ENCODE measurements at regions not wholly inside any gene's neighbourhood (a gene's known extent, or its start where the extent isn't known, plus 50 kb on each side); places are given as distances from the start of the nearest gene placed in this dataset.
A peak's percentile ranks its signal among the peaks of the same experiment; 100 is the strongest.

- peaks cover 0 to 5% of the 10 kb centered on the region in 2 donors for H3K27me3 Mint-ChIP-seq
- DNase-seq = no peak
- no peaks in the 10 kb centered on the region for H3K9me3 Mint-ChIP-seq
- CTCF ChIA-PET = no interaction called here
- POLR2A ChIA-PET = no interaction called here
- Histone ChIP-seq H3K9me3 (ENCODE audit: low read length) (no peaks in the 10 kb centered on the region), H3K27me3 (ENCODE audit: insufficient read depth, low read length, poor library complexity, severe bottlenecking) (no peaks in the 10 kb centered on the region), H3K36me3 (ENCODE audit: insufficient read depth, low read length) (no peaks in the 10 kb centered on the region), H3K4me3 (ENCODE audit: low read length) (no peak overlapping the region), H3K27ac (ENCODE audit: low read depth, low read length) (no peak overlapping the region), H3K4me1 (ENCODE audit: insufficient read depth, low read length) (no peaks in the 10 kb centered on the region)
- H3K36me3 Mint-ChIP-seq = no peaks in the 10 kb centered on the region
- no peaks in the 10 kb centered on the region for H3K4me1 Mint-ChIP-seq
- H3K27ac Mint-ChIP-seq = no peak overlapping the region
- no peak overlapping the region for H3K4me3 Mint-ChIP-seq
Measured at GRCh38 chr14:34171431-34172172, 220.7 kb upstream of the EGLN3 start.

GRCh38 chr14:34170882-34171281, 220.0 kb upstream of the EGLN3 start:
- ChIA-PET CTCF (no interaction called here), POLR2A (no interaction called here)
- Histone ChIP-seq H3K9me3 (ENCODE audit: low read length) (no peaks in the 10 kb centered on the region), H3K4me1 (ENCODE audit: insufficient read depth, low read length) (no peaks in the 10 kb centered on the region), H3K27me3 (ENCODE audit: insufficient read depth, low read length, poor library complexity, severe bottlenecking) (no peaks in the 10 kb centered on the region), H3K4me3 (ENCODE audit: low read length) (no peak overlapping the region), H3K36me3 (ENCODE audit: insufficient read depth, low read length) (no peaks in the 10 kb centered on the region), H3K27ac (ENCODE audit: low read depth, low read length) (no peak overlapping the region)
- H3K4me1 Mint-ChIP-seq = no peaks in the 10 kb centered on the region
- no peak overlapping the region for H3K4me3 Mint-ChIP-seq
- DNase-seq = no peak
- peaks cover 0 to 5% of the 10 kb centered on the region in 2 donors for H3K27me3 Mint-ChIP-seq
- H3K9me3 Mint-ChIP-seq = no peaks in the 10 kb centered on the region
- no peaks in the 10 kb centered on the region for H3K36me3 Mint-ChIP-seq
- no peak overlapping the region for H3K27ac Mint-ChIP-seq

- no peaks in the 10 kb centered on the region for H3K27me3 ChIP-seq (ENCODE audit: insufficient read depth, low read length, poor library complexity, severe bottlenecking)
- Mint-ChIP-seq H3K27ac (no peak overlapping the region), H3K9me3 (no peaks in the 10 kb centered on the region), H3K36me3 (no peaks in the 10 kb centered on the region), H3K4me1 (no peaks in the 10 kb centered on the region), H3K27me3 (peaks cover 0 to 5% of the 10 kb centered on the region in 2 donors), H3K4me3 (no peak overlapping the region)
- H3K9me3 ChIP-seq (ENCODE audit: low read length) = no peaks in the 10 kb centered on the region
- CTCF ChIA-PET = no interaction called here
- no peak overlapping the region for H3K27ac ChIP-seq (ENCODE audit: low read depth, low read length)
- POLR2A ChIA-PET = no interaction called here
- H3K4me3 ChIP-seq (ENCODE audit: low read length) = no peak overlapping the region
- H3K36me3 ChIP-seq (ENCODE audit: insufficient read depth, low read length) = no peaks in the 10 kb centered on the region
- no peak for DNase-seq
- no peaks in the 10 kb centered on the region for H3K4me1 ChIP-seq (ENCODE audit: insufficient read depth, low read length)
Measured at GRCh38 chr14:34169561-34169960, 218.7 kb upstream of the EGLN3 start.

GRCh38 chr14:34168656-34169055, 217.8 kb upstream of the EGLN3 start:
- ChIA-PET POLR2A (no interaction called here), CTCF (no interaction called here)
- H3K36me3 Mint-ChIP-seq = no peaks in the 10 kb centered on the region
- Histone ChIP-seq H3K4me3 (ENCODE audit: low read length) (no peak overlapping the region), H3K36me3 (ENCODE audit: insufficient read depth, low read length) (no peaks in the 10 kb centered on the region), H3K27ac (ENCODE audit: low read depth, low read length) (no peak overlapping the region), H3K4me1 (ENCODE audit: insufficient read depth, low read length) (no peaks in the 10 kb centered on the region), H3K9me3 (ENCODE audit: low read length) (no peaks in the 10 kb centered on the region), H3K27me3 (ENCODE audit: insufficient read depth, low read length, poor library complexity, severe bottlenecking) (no peaks in the 10 kb centered on the region)
- H3K27ac Mint-ChIP-seq = no peak overlapping the region
- H3K27me3 Mint-ChIP-seq = peaks cover 0 to 5% of the 10 kb centered on the region in 2 donors
- H3K4me3 Mint-ChIP-seq = no peak overlapping the region
- no peaks in the 10 kb centered on the region for H3K4me1 Mint-ChIP-seq
- no peaks in the 10 kb centered on the region for H3K9me3 Mint-ChIP-seq
- DNase-seq = no peak

DNA sequence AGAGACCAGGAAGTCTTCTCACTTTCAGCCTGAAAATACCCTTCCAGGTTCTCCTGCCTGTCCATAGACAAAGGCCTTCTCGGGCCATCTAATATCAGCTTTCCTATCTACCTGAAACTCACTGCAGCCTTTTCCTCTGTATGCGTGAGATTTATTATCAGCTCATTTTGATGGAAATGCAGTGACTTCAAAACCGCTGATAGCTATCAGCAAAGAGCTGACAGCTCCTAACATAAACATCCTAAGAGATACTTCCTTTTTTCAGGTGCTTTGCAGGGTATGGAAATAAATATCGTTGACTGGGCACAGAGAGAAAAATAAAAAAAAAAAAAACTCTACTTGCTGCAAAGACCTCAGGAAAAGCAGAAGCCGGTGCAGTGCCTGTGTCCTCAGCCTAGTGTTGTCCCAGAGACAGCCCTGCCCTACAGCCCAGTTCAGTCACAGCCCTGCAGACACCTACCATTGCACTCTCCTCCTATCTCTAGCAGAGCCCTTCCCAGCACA, 215.0 kb upstream of the EGLN3 start:
- Mint-ChIP-seq H3K27me3 (peaks cover 0 to 4% of the 10 kb centered on the region in 2 donors), H3K4me3 (peak overlapping the region in 1 of 7 donors; percentile 57), H3K27ac (no peak overlapping the region), H3K4me1 (peaks cover 0 to 12% (median 0%) of the 10 kb centered on the region in 3 donors), H3K36me3 (no peaks in the 10 kb centered on the region), H3K9me3 (no peaks in the 10 kb centered on the region)
- Histone ChIP-seq H3K4me3 (ENCODE audit: low read length) (no peak overlapping the region), H3K36me3 (ENCODE audit: insufficient read depth, low read length) (no peaks in the 10 kb centered on the region), H3K27me3 (ENCODE audit: insufficient read depth, low read length, poor library complexity, severe bottlenecking) (no peaks in the 10 kb centered on the region), H3K27ac (ENCODE audit: low read depth, low read length) (no peak overlapping the region), H3K4me1 (ENCODE audit: insufficient read depth, low read length) (no peaks in the 10 kb centered on the region), H3K9me3 (ENCODE audit: low read length) (no peaks in the 10 kb centered on the region)
- ChIA-PET CTCF (no interaction called here), POLR2A (no interaction called here)
- no peak for DNase-seq

DNA sequence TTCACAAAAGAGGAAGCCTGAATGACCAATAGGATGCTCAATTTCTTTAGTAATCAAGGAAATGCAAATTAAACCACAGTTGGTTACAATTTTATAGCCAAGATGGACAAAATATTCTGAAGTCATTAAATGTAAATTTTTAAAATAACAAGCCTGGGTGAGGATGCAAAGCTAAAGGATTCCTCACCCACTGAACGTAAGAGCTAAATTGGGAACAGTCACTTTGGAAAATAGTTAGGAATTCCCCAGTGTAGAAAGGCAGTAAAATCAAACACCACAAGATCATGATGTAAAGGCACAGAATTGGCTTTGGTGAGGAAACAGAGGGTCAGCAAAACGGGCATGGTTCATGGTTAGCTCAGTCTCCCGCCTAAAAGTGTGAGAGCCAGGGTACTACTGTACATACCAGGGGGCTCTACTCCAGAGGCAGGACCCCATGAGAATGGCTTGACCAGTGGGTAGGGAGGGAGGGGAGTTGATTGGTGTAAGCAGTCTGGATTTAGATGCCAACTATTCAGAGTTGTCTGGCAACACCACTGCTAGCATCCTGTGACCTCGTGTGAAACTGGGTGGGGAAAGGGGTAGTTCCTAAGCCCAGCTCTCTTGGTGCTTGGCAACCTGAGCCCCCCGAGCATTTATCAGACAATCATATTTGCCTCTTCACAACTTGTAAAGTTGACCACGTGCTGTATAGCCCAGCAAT, 213.4 kb upstream of the EGLN3 start:
- H3K27ac ChIP-seq (ENCODE audit: low read depth, low read length) = no peak overlapping the region
- ChIA-PET POLR2A (no interaction called here), CTCF (no interaction called here)
- H3K27ac Mint-ChIP-seq = no peak overlapping the region
- H3K27me3 ChIP-seq (ENCODE audit: insufficient read depth, low read length, poor library complexity, severe bottlenecking) = no peaks in the 10 kb centered on the region
- peaks cover 0 to 12% (median 0%) of the 10 kb centered on the region in 3 donors for H3K4me1 Mint-ChIP-seq
- no peaks in the 10 kb centered on the region for H3K9me3 ChIP-seq (ENCODE audit: low read length)
- no peak overlapping the region for H3K4me3 ChIP-seq (ENCODE audit: low read length)
- no peaks in the 10 kb centered on the region for H3K9me3 Mint-ChIP-seq
- no peaks in the 10 kb centered on the region for H3K36me3 Mint-ChIP-seq
- no peaks in the 10 kb centered on the region for H3K4me1 ChIP-seq (ENCODE audit: insufficient read depth, low read length)
- peaks cover 0 to 4% of the 10 kb centered on the region in 2 donors for H3K27me3 Mint-ChIP-seq
- H3K36me3 ChIP-seq (ENCODE audit: insufficient read depth, low read length) = no peaks in the 10 kb centered on the region
- H3K4me3 Mint-ChIP-seq = no peak overlapping the region
- no peak for DNase-seq

DNA sequence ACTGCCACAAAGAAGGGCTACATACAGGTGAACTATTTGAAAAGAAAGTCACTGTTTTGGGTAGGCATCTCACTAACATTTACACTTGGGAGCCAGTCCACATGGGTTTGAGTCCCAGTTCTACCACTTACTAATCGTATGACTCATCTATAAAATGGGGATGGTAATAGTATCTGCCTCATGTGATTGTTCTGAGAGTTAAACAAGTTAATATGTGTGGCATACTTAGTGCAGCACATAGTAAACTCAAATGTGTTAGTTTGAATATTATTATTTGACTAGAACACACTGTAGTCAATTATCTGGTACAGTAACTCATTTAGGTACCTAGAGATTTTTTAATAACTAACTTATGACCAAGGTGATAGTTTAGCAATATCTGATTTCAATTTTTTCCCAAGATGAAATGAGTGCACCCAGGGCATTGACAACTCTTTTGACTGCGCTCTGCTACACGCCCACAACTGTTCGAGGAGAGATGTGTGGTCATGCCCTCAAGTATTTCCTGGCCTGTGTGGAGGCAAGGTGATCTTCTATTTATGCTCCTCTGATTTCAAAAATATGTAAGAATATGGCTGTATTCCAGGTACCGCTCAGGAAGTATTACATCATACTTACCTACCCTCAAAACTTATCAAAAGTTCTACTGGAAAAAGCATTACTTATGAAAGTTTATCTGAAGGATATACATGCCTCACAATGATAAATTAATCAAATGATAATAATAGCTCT, 210.6 kb upstream of the EGLN3 start:
- H3K4me3 ChIP-seq (ENCODE audit: low read length) = no peak overlapping the region
- no peaks in the 10 kb centered on the region for H3K9me3 ChIP-seq (ENCODE audit: low read length)
- Mint-ChIP-seq H3K4me1 (peaks cover 0 to 12% (median 0%) of the 10 kb centered on the region in 3 donors), H3K27ac (no peak overlapping the region), H3K9me3 (peaks cover 0 to 2% (median 0%) of the 10 kb centered on the region in 5 donors), H3K4me3 (no peak overlapping the region), H3K27me3 (peaks cover 0 to 4% of the 10 kb centered on the region in 2 donors), H3K36me3 (no peaks in the 10 kb centered on the region)
- DNase-seq = no peak
- ChIA-PET POLR2A (no interaction called here), CTCF (no interaction called here)
- no peak overlapping the region for H3K27ac ChIP-seq (ENCODE audit: low read depth, low read length)
- H3K36me3 ChIP-seq (ENCODE audit: insufficient read depth, low read length) = no peaks in the 10 kb centered on the region
- no peaks in the 10 kb centered on the region for H3K27me3 ChIP-seq (ENCODE audit: insufficient read depth, low read length, poor library complexity, severe bottlenecking)
- H3K4me1 ChIP-seq (ENCODE audit: insufficient read depth, low read length) = no peaks in the 10 kb centered on the region

DNA sequence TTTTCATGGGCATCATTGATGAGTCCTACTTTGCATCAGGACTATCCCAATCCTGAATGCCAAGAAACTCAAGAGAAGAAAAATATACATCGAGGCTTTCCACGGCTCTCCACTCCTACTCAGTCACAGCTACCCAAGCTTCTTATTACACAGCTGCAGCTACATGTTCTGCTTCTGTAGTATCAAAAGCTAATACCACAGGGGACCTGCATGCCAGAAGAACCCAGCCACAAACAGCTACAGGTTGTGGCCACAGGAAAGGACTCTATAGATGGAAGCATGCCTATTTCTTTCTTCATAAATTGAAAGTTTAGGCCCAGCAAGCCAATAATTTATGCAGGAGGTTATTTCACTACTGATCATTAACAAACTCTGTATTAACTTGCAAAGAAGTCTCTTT, 209.7 kb upstream of the EGLN3 start:
- no peak for DNase-seq
- Histone ChIP-seq H3K9me3 (ENCODE audit: low read length) (no peaks in the 10 kb centered on the region), H3K36me3 (ENCODE audit: insufficient read depth, low read length) (no peaks in the 10 kb centered on the region), H3K4me1 (ENCODE audit: insufficient read depth, low read length) (no peaks in the 10 kb centered on the region), H3K27me3 (ENCODE audit: insufficient read depth, low read length, poor library complexity, severe bottlenecking) (no peaks in the 10 kb centered on the region), H3K4me3 (ENCODE audit: low read length) (no peak overlapping the region), H3K27ac (ENCODE audit: low read depth, low read length) (no peak overlapping the region)
- ChIA-PET POLR2A (no interaction called here), CTCF (no interaction called here)
- H3K27me3 Mint-ChIP-seq = peaks cover 0 to 4% of the 10 kb centered on the region in 2 donors
- peaks cover 0 to 12% (median 0%) of the 10 kb centered on the region in 3 donors for H3K4me1 Mint-ChIP-seq
- H3K9me3 Mint-ChIP-seq = peaks cover 0 to 2% (median 0%) of the 10 kb centered on the region in 5 donors
- no peak overlapping the region for H3K4me3 Mint-ChIP-seq
- H3K36me3 Mint-ChIP-seq = no peaks in the 10 kb centered on the region
- no peak overlapping the region for H3K27ac Mint-ChIP-seq

All from CD8-positive, alpha-beta memory T cell (primary cell).